ENCODE measurements at regions not wholly inside any gene's neighbourhood (a gene's known extent, or its start where the extent isn't known, plus 50 kb on each side); places are given as distances from the start of the nearest gene placed in this dataset.

- DNase-seq (ENCODE audit: low spot score) (no peak), FAIRE-seq (no peak), ATAC-seq (no peak)
- H3K4me2 ChIP-seq (ENCODE audit: low read depth, low read length): no peak overlapping the region
- no peaks in the 10 kb centered on the region for H3K4me1 ChIP-seq (ENCODE audit: insufficient read depth, low read length)
- no peaks in the 10 kb centered on the region for H4K20me1 ChIP-seq (ENCODE audit: insufficient read depth, low read length)
- no peaks in the 10 kb centered on the region for H3K27me3 ChIP-seq (ENCODE audit: control insufficient read depth in 1 of 2, insufficient read depth in 2 of 2, low read length in 2 of 2)
- ChIA-PET CTCF (ENCODE audit: low intra/inter-chr PET ratio, low total read pairs) (no interaction called here), POLR2A (no interaction called here)
- TF ChIP-seq ZNF446 (CRISPR knock-in tag; IDR thresholded peaks at IDR 0.05) (no peak), ZNF616 (CRISPR knock-in tag; IDR thresholded peaks at IDR 0.05; ENCODE audit: low read depth) (no peak), ZNF83 (CRISPR knock-in tag; IDR thresholded peaks at IDR 0.05; ENCODE audit: borderline replicate concordance) (no peak), PBX2 (CRISPR knock-in tag; IDR thresholded peaks at IDR 0.05) (no peak), FOXM1 (CRISPR knock-in tag; IDR thresholded peaks at IDR 0.05) (no peak), SOX6 (IDR thresholded peaks at IDR 0.05) (no peak), SOX6 (CRISPR knock-in tag; IDR thresholded peaks at IDR 0.05) (no peak), U2AF1 (optimal IDR thresholded peaks at IDR 0.05; ENCODE audit: low read depth, low read length) (no peak), SKI (IDR thresholded peaks at IDR 0.05; ENCODE audit: partially characterized antibody) (no peak), ZNF761 (CRISPR knock-in tag; conservative IDR thresholded peaks at IDR 0.05) (no peak), MYC (CRISPR knock-in tag; IDR thresholded peaks at IDR 0.05; ENCODE audit: borderline replicate concordance) (no peak), IKZF5 (CRISPR knock-in tag; IDR thresholded peaks at IDR 0.05) (no peak)
- TF ChIP-seq, protein P1, sequence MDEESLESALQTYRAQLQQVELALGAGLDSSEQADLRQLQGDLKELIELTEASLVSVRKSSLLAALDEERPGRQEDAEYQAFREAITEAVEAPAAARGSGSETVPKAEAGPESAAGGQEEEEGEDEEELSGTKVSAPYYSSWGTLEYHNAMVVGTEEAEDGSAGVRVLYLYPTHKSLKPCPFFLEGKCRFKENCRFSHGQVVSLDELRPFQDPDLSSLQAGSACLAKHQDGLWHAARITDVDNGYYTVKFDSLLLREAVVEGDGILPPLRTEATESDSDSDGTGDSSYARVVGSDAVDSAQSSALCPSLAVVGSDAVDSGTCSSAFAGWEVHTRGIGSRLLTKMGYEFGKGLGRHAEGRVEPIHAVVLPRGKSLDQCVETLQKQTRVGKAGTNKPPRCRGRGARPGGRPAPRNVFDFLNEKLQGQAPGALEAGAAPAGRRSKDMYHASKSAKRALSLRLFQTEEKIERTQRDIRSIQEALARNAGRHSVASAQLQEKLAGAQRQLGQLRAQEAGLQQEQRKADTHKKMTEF (CRISPR knock-in tag; IDR thresholded peaks at IDR 0.05): no peak
- TF ChIP-seq, protein P2, sequence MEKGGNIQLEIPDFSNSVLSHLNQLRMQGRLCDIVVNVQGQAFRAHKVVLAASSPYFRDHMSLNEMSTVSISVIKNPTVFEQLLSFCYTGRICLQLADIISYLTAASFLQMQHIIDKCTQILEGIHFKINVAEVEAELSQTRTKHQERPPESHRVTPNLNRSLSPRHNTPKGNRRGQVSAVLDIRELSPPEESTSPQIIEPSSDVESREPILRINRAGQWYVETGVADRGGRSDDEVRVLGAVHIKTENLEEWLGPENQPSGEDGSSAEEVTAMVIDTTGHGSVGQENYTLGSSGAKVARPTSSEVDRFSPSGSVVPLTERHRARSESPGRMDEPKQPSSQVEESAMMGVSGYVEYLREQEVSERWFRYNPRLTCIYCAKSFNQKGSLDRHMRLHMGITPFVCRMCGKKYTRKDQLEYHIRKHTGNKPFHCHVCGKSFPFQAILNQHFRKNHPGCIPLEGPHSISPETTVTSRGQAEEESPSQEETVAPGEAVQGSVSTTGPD (CRISPR knock-in tag; IDR thresholded peaks at IDR 0.05): no peak
- TF ChIP-seq, protein P3, sequence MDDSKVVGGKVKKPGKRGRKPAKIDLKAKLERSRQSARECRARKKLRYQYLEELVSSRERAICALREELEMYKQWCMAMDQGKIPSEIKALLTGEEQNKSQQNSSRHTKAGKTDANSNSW (CRISPR knock-in tag; IDR thresholded peaks at IDR 0.05; ENCODE audit: borderline replicate concordance): no peak
- H3K79me2 ChIP-seq (ENCODE audit: insufficient read depth, low read length): no peaks in the 10 kb centered on the region
- H3K9me3 ChIP-seq (ENCODE audit: low read length): peaks cover 51% of the 10 kb centered on the region
- H3K4me3 ChIP-seq (replicated peaks in 1 of 3; ENCODE audit: insufficient read depth in 1 of 3, low read depth in 2 of 3, low read length in 3 of 3): no peak overlapping the region
- no peak overlapping the region for H2AFZ ChIP-seq (ENCODE audit: low read length)
- WGBS (ENCODE audit: low lambda C conversion rate): 4% methylated on average over 6 of the region's 6 CpGs
- in situ Hi-C loops (cut with HindIII; ENCODE audit: extremely low pct_ligation_motif_present, low pct_unique_long_range_greater_than_20kb): no loop called here
- H3K9ac ChIP-seq (ENCODE audit: insufficient read depth, low read depth, low read length): no peak overlapping the region
- no peak overlapping the region for H3K27ac ChIP-seq (ENCODE audit: extremely low read length, insufficient read depth, low read length)
- no TSS peak for BruUV-seq (replicated peaks)
- H3K36me3 ChIP-seq (replicated peaks in 1 of 2; ENCODE audit: control insufficient read depth in 1 of 2, insufficient read depth in 2 of 2, low read length in 2 of 2): no peaks in the 10 kb centered on the region
- intact Hi-C loops (cut with micrococcal nuclease; ENCODE audit: unreplicated experiment): no loop called here
Measured at GRCh38 chr5:165829504-165829903, 2324.1 kb downstream of the MAT2B start.
